GM18909 (cell line): ENCODE measurements at regions not wholly inside any gene's neighbourhood (a gene's known extent, or its start where the extent isn't known, plus 50 kb on each side); places are given as distances from the start of the nearest gene placed in this dataset.
"Not testable (repeated sequence)": the region's sequence is repeated elsewhere in the genome, so short reads cannot be mapped to it uniquely, and the experiment has no call there.

Experiments
- ATAC-seq: cut with Tn5 transposase; IDR thresholded peaks from one replicate; pipeline ENCODE4 v1.9.1; 2021; ENCODE audit warnings: mild to moderate bottlenecking; ENCODE audit not compliant: unreplicated experiment, poor library complexity

GRCh38 chr14:28599605-28600004, 167.0 kb upstream of the FOXG1 start:
- no peak for ATAC-seq

- no peak for ATAC-seq
Measured at GRCh38 chr14:28603606-28604005, 163.0 kb upstream of the FOXG1 start.

GRCh38 chr14:28607661-28608060, 158.9 kb upstream of the FOXG1 start:
- ATAC-seq = no peak

- ATAC-seq = no peak
Measured at GRCh38 chr14:28608443-28608842, 158.1 kb upstream of the FOXG1 start.

- no peak for ATAC-seq
Measured at GRCh38 chr14:28608851-28609828, 157.4 kb upstream of the FOXG1 start.

- ATAC-seq = no peak
Measured at GRCh38 chr14:28612414-28612813, 154.2 kb upstream of the FOXG1 start.

- ATAC-seq = no peak
Measured at GRCh38 chr14:28613532-28613931, 153.1 kb upstream of the FOXG1 start.

- ATAC-seq = no peak
Measured at GRCh38 chr14:28626780-28627179, 139.8 kb upstream of the FOXG1 start.

- ATAC-seq = no peak
Measured at GRCh38 chr14:28629328-28630004, 137.1 kb upstream of the FOXG1 start.

GRCh38 chr14:28630100-28630499, 136.5 kb upstream of the FOXG1 start:
- ATAC-seq = no peak

GRCh38 chr14:28635387-28635786, 131.2 kb upstream of the FOXG1 start:
- ATAC-seq = no peak

- ATAC-seq = not testable (repeated sequence)
Measured at GRCh38 chr14:28635816-28636215, 130.8 kb upstream of the FOXG1 start.

- not testable (repeated sequence) for ATAC-seq
Measured at GRCh38 chr14:28641189-28641588, 125.4 kb upstream of the FOXG1 start.

GRCh38 chr14:28651148-28651547, 115.4 kb upstream of the FOXG1 start:
- ATAC-seq = no peak

GRCh38 chr14:28652782-28653181, 113.8 kb upstream of the FOXG1 start:
- ATAC-seq = no peak

GRCh38 chr14:28653521-28653920, 113.1 kb upstream of the FOXG1 start:
- ATAC-seq = no peak

GRCh38 chr14:28656704-28657255, 109.8 kb upstream of the FOXG1 start:
- ATAC-seq = no peak

- no peak for ATAC-seq
Measured at GRCh38 chr14:28661171-28661772, 105.3 kb upstream of the FOXG1 start.

GRCh38 chr14:28666961-28667360, 99.6 kb upstream of the FOXG1 start:
- no peak for ATAC-seq

GRCh38 chr14:28671425-28671824, 95.2 kb upstream of the FOXG1 start:
- ATAC-seq = no peak

GRCh38 chr14:28673056-28673455, 93.5 kb upstream of the FOXG1 start:
- ATAC-seq = no peak
